HCT116 (cell line): ENCODE measurements at regions not wholly inside any gene's neighbourhood (a gene's known extent, or its start where the extent isn't known, plus 50 kb on each side); places are given as distances from the start of the nearest gene placed in this dataset.

Experiments
- CEBPB ChIP-seq: IDR thresholded peaks from 2 replicates; pipeline ENCODE4 v1.6.1; 2012; ENCODE audit warnings: low read depth
- EZH2 ChIP-seq: fragments of 200-600 bp; sonication (generic); IDR thresholded peaks from 2 replicates; pipeline ENCODE4 v1.6.1; 2017; ENCODE audit warnings: antibody characterized with exemption, mixed run types
- EZH2phosphoT487 ChIP-seq: fragments of 200-600 bp; IDR thresholded peaks from 2 replicates; pipeline ENCODE4 v1.6.1; 2018; ENCODE audit warnings: antibody characterized with exemption, borderline replicate concordance
- JUND ChIP-seq: IDR thresholded peaks from 2 replicates; pipeline ENCODE4 v1.6.1; 2012
- POLR2A ChIP-seq: IDR thresholded peaks from 2 replicates; pipeline ENCODE4 v1.7.0; 2011; ENCODE audit warnings: borderline replicate concordance; ENCODE audit not compliant: insufficient read depth, insufficient read length; ENCODE audit errors: extremely low read depth
- POLR2AphosphoS5 ChIP-seq: IDR thresholded peaks from 2 replicates; pipeline ENCODE4 v1.6.1; 2011; ENCODE audit warnings: mild to moderate bottlenecking, low read depth, low read length, moderate library complexity
- SIN3A ChIP-seq: IDR thresholded peaks from 2 replicates; pipeline ENCODE4 v1.6.1; 2012; ENCODE audit warnings: low read depth
- TCF7L2 ChIP-seq: IDR thresholded peaks from 2 replicates; pipeline ENCODE4 v1.7.0; 2011; ENCODE audit warnings: borderline replicate concordance, inconsistent platforms; ENCODE audit not compliant: insufficient read depth, insufficient read length; ENCODE audit errors: extremely low read depth
- YY1 ChIP-seq: IDR thresholded peaks from 2 replicates; pipeline ENCODE4 v1.6.1; 2011; ENCODE audit warnings: low read length, low read depth, moderate library complexity, mild to moderate bottlenecking; ENCODE audit not compliant: insufficient replicate concordance; ENCODE audit errors: extremely low read depth
- ZFX ChIP-seq: fragments of 450-650 bp; IDR thresholded peaks from 2 replicates; pipeline ENCODE4 v1.6.1; 2017
- TF ChIP-seq, protein P1 (sequence below), 3 experiments: fragments of 200-600 bp in 1 of 3; sonication (generic) in 1 of 3; IDR thresholded peaks in 2 of 3; conservative IDR thresholded peaks in 1 of 3; 2 replicates each; pipeline ENCODE4 v1.5.1; 2012 to 2017; ENCODE audit warnings: low read depth in 2 of 3, low read length in 2 of 3, antibody characterized with exemption in 1 of 3, borderline replicate concordance in 1 of 3, control low read depth in 1 of 3, mild to moderate bottlenecking in 1 of 3, mixed read lengths in 1 of 3, mixed run types in 1 of 3, moderate library complexity in 1 of 3; ENCODE audit not compliant: insufficient read depth in 1 of 3
- TF ChIP-seq, protein P2 (sequence below): IDR thresholded peaks from 2 replicates; pipeline ENCODE4 v1.6.1; 2012

- TF ChIP-seq, protein P1, sequence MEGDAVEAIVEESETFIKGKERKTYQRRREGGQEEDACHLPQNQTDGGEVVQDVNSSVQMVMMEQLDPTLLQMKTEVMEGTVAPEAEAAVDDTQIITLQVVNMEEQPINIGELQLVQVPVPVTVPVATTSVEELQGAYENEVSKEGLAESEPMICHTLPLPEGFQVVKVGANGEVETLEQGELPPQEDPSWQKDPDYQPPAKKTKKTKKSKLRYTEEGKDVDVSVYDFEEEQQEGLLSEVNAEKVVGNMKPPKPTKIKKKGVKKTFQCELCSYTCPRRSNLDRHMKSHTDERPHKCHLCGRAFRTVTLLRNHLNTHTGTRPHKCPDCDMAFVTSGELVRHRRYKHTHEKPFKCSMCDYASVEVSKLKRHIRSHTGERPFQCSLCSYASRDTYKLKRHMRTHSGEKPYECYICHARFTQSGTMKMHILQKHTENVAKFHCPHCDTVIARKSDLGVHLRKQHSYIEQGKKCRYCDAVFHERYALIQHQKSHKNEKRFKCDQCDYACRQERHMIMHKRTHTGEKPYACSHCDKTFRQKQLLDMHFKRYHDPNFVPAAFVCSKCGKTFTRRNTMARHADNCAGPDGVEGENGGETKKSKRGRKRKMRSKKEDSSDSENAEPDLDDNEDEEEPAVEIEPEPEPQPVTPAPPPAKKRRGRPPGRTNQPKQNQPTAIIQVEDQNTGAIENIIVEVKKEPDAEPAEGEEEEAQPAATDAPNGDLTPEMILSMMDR (IDR thresholded peaks at IDR 0.05 in 2 of 3, conservative IDR thresholded peaks at IDR 0.05 in 1 of 3; ENCODE audit: borderline replicate concordance in 1 of 3, insufficient read depth in 1 of 3, low read depth in 2 of 3, low read length in 2 of 3), result no peak
- TF ChIP-seq ZFX (no peak), POLR2A (no peak), TCF7L2 (no peak), EZH2 (no peak), POLR2AphosphoS5 (no peak), YY1 (no peak), JUND (no peak), EZH2phosphoT487 (no peak), CEBPB (no peak), SIN3A (no peak)
- TF ChIP-seq, protein P2, sequence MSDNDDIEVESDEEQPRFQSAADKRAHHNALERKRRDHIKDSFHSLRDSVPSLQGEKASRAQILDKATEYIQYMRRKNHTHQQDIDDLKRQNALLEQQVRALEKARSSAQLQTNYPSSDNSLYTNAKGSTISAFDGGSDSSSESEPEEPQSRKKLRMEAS, result no peak
These were observed 226.9 kb upstream of the CRY1 start for GRCh38 chr12:107320033-107320928.
